ENCODE measurements at regions not wholly inside any gene's neighbourhood (a gene's known extent, or its start where the extent isn't known, plus 50 kb on each side); places are given as distances from the start of the nearest gene placed in this dataset.

DNA sequence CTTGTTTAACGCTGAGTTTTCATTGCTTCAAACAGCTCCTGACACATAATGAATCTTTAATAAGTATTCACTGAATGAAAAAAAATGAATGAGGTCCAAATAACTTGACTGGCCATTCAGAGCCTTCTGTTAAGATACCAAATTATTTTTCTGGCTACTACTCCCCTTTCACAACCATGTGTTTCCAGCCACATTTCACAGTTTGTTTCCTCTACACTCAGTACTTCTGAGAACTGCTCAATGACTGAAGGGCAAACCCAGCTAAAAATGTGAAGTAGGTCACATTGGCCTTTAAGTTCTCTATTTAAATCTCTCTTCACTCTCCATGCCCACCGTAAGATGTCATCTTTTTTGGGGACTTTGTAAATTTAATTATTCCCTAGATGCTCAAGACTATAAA lies 78.4 kb upstream of the KRR1 start:
- Mint-ChIP-seq H3K9me3 (no peaks in the 10 kb centered on the region), H3K36me3 (ENCODE audit: low read depth) (no peaks in the 10 kb centered on the region), H3K27me3 (ENCODE audit: insufficient read depth, low read depth, poor library complexity) (peaks cover 3% of the 10 kb centered on the region), H3K4me3 (no peak overlapping the region), H3K27ac (no peak overlapping the region), H3K4me1 (peaks cover 3% of the 10 kb centered on the region; the same call in 2 of the 3 replicates)
- H2AFZ ChIP-seq = no peak overlapping the region
- ATAC-seq = no peak
- no peak overlapping the region for H3K4me3 ChIP-seq
- no peaks in the 10 kb centered on the region for H3F3A ChIP-seq (replicated peaks; ENCODE audit: low read depth)
- no peaks in the 10 kb centered on the region; the same call in 1 of the 2 replicates for H3K4me1 ChIP-seq (ENCODE audit: insufficient read depth)
- peaks cover 7% of the 10 kb centered on the region; the same call in 1 of the 2 replicates for H3K9me2 ChIP-seq (ENCODE audit: insufficient read depth)
- H3K36me3 ChIP-seq (ENCODE audit: insufficient read depth) = no peaks in the 10 kb centered on the region
- H3K4me2 ChIP-seq = no peak overlapping the region
- DNase-seq (ENCODE audit: low spot score) = no peak
- H3K27ac ChIP-seq (ENCODE audit: low read depth) = no peak overlapping the region
- no peaks in the 10 kb centered on the region for H3K79me2 ChIP-seq (replicated peaks; ENCODE audit: insufficient read depth)
- no peaks in the 10 kb centered on the region for H3K27me3 ChIP-seq (ENCODE audit: insufficient read depth)
- no peaks in the 10 kb centered on the region for H4K20me1 ChIP-seq (replicated peaks; ENCODE audit: insufficient read depth)
- TF ChIP-seq, protein P1, sequence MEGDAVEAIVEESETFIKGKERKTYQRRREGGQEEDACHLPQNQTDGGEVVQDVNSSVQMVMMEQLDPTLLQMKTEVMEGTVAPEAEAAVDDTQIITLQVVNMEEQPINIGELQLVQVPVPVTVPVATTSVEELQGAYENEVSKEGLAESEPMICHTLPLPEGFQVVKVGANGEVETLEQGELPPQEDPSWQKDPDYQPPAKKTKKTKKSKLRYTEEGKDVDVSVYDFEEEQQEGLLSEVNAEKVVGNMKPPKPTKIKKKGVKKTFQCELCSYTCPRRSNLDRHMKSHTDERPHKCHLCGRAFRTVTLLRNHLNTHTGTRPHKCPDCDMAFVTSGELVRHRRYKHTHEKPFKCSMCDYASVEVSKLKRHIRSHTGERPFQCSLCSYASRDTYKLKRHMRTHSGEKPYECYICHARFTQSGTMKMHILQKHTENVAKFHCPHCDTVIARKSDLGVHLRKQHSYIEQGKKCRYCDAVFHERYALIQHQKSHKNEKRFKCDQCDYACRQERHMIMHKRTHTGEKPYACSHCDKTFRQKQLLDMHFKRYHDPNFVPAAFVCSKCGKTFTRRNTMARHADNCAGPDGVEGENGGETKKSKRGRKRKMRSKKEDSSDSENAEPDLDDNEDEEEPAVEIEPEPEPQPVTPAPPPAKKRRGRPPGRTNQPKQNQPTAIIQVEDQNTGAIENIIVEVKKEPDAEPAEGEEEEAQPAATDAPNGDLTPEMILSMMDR (conservative IDR thresholded peaks at IDR 0.05; ENCODE audit: low read depth in 2 of 2) = no peak
- TF ChIP-seq POLR2AphosphoS5 (IDR thresholded peaks at IDR 0.05; ENCODE audit: low read depth) (no peak), REST (IDR thresholded peaks at IDR 0.05; ENCODE audit: unreplicated experiment) (no peak), EZH2 (IDR thresholded peaks at IDR 0.05; ENCODE audit: low read depth, unreplicated experiment) (no peak), NANOG (IDR thresholded peaks at IDR 0.05; ENCODE audit: borderline replicate concordance) (no peak), EZH2phosphoT487 (IDR thresholded peaks at IDR 0.05; ENCODE audit: unreplicated experiment) (no peak), JUNB (IDR thresholded peaks at IDR 0.05; ENCODE audit: unreplicated experiment) (no peak), ZNF114 (CRISPR knock-in tag; IDR thresholded peaks at IDR 0.05) (no peak)

DNA sequence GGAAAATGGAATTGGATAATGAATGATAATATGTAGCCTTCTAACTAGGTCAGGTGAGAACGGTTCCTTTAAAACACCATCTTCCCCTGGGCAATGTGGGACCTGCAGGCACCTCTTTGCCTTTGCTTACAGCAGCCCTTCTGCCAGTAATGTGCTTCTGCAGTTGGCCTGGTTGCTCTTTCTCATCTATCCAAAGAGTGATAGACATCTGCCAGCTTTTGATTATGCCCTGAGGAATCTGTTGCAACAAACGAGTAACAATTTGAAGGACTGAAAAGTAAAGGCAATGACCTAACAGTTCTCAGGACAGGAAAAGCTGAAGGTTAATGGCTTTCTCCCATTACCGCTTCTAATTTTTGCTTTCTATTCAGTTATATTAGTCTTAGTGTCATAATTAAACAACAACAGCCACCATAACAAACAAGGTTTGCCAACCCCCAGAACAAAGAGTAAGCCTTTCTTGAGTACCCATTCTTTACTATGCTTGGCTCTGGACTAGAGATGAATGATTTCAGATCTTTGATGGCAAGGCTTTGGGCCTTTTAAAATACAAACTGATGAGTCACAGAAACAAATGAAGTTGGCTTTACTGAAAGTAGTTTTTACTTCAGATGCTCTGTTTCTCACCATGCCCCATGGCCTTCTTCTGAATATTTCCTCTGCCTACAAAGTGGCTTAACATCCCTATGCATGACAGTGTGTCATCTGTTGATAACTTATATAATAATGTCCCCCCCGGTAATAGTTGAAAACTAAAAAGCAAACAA lies 76.1 kb upstream of the KRR1 start:
- ATAC-seq (no peak), DNase-seq (ENCODE audit: low spot score) (no peak)
- no peak overlapping the region for H3K4me2 ChIP-seq
- Mint-ChIP-seq H3K27ac (no peak overlapping the region), H3K27me3 (ENCODE audit: insufficient read depth, low read depth, poor library complexity) (peaks cover 3% of the 10 kb centered on the region), H3K4me3 (no peak overlapping the region), H3K36me3 (ENCODE audit: low read depth) (no peaks in the 10 kb centered on the region), H3K9me3 (no peaks in the 10 kb centered on the region), H3K4me1 (no peaks in the 10 kb centered on the region)
- H3K79me2 ChIP-seq (replicated peaks; ENCODE audit: insufficient read depth) = no peaks in the 10 kb centered on the region
- no peaks in the 10 kb centered on the region for H3F3A ChIP-seq (replicated peaks; ENCODE audit: low read depth)
- H4K20me1 ChIP-seq (replicated peaks; ENCODE audit: insufficient read depth) = no peaks in the 10 kb centered on the region
- no peaks in the 10 kb centered on the region for H3K9me2 ChIP-seq (ENCODE audit: insufficient read depth)
- H3K27ac ChIP-seq (ENCODE audit: low read depth) = no peak overlapping the region
- no peaks in the 10 kb centered on the region for H3K27me3 ChIP-seq (ENCODE audit: insufficient read depth)
- no peaks in the 10 kb centered on the region for H3K36me3 ChIP-seq (ENCODE audit: insufficient read depth)
- H2AFZ ChIP-seq = peak overlapping the region; percentile 67; the same call in 1 of the 2 replicates
- H3K4me3 ChIP-seq = no peak overlapping the region
- no peaks in the 10 kb centered on the region for H3K4me1 ChIP-seq (ENCODE audit: insufficient read depth)
- no peak for TF ChIP-seq ZNF114 (CRISPR knock-in tag; IDR thresholded peaks at IDR 0.05)
- TF ChIP-seq ZNF462 (CRISPR knock-in tag; IDR thresholded peaks at IDR 0.05) = no peak
- TF ChIP-seq JUNB (IDR thresholded peaks at IDR 0.05; ENCODE audit: unreplicated experiment) = no peak
- TF ChIP-seq POLR2AphosphoS5 (IDR thresholded peaks at IDR 0.05; ENCODE audit: low read depth) = no peak

All from GM23338 (cell line).